ENCODE measurements at regions not wholly inside any gene's neighbourhood (a gene's known extent, or its start where the extent isn't known, plus 50 kb on each side); places are given as distances from the start of the nearest gene placed in this dataset.

- H3K27ac ChIP-seq (ENCODE audit: low read length): no peak overlapping the region
- no peaks in the 10 kb centered on the region for H3K9me3 ChIP-seq (ENCODE audit: control insufficient read depth in 1 of 2, low read length in 2 of 2)
- H3K4me3 ChIP-seq (ENCODE audit: low read depth in 1 of 2, low read length in 2 of 2): no peak overlapping the region
- H3K36me3 ChIP-seq (ENCODE audit: control insufficient read depth in 1 of 2, insufficient read depth in 2 of 2, low read length in 2 of 2): no peaks in the 10 kb centered on the region
- H3K27me3 ChIP-seq (ENCODE audit: low read depth, low read length): no peaks in the 10 kb centered on the region
- no peaks in the 10 kb centered on the region for H3K4me1 ChIP-seq (ENCODE audit: control insufficient read depth in 1 of 2, insufficient read depth in 2 of 2, low read length in 2 of 2)
These were observed 54.0 kb upstream of the EGLN3 start for GRCh38 chr14:34004881-34005280.

DNA sequence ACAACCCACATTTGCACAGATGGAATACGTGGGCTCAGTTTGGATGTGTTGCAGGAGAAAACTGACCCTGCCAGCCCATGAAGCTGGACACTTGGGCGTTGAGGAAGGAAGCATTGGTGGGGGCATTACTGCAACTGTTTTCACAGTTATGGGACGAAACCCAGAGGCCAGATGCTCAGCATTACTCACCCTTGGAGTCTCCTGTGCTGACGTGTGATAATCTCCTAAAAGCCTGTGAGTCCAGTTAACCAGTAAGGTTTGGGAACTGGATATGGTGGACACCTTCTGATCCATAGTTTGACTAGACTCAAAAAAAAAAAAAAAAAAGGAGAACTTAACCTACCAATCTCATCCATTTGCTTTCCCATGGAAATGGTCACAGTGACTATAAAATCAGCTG lies 52.8 kb upstream of the EGLN3 start:
- Histone ChIP-seq H3K9me3 (ENCODE audit: control insufficient read depth in 1 of 2, low read length in 2 of 2) (no peaks in the 10 kb centered on the region), H3K4me3 (ENCODE audit: low read depth in 1 of 2, low read length in 2 of 2) (no peak overlapping the region), H3K27me3 (ENCODE audit: low read depth, low read length) (no peaks in the 10 kb centered on the region), H3K4me1 (ENCODE audit: control insufficient read depth in 1 of 2, insufficient read depth in 2 of 2, low read length in 2 of 2) (no peaks in the 10 kb centered on the region), H3K36me3 (ENCODE audit: control insufficient read depth in 1 of 2, insufficient read depth in 2 of 2, low read length in 2 of 2) (no peaks in the 10 kb centered on the region), H3K27ac (ENCODE audit: low read length) (no peak overlapping the region)

- H3K27ac ChIP-seq (ENCODE audit: low read length): no peak overlapping the region
- H3K27me3 ChIP-seq (ENCODE audit: low read depth, low read length): no peaks in the 10 kb centered on the region
- no peak overlapping the region for H3K4me3 ChIP-seq (ENCODE audit: low read depth in 1 of 2, low read length in 2 of 2)
- H3K36me3 ChIP-seq (ENCODE audit: control insufficient read depth in 1 of 2, insufficient read depth in 2 of 2, low read length in 2 of 2): no peaks in the 10 kb centered on the region
- no peaks in the 10 kb centered on the region for H3K4me1 ChIP-seq (ENCODE audit: control insufficient read depth in 1 of 2, insufficient read depth in 2 of 2, low read length in 2 of 2)
- no peaks in the 10 kb centered on the region for H3K9me3 ChIP-seq (ENCODE audit: control insufficient read depth in 1 of 2, low read length in 2 of 2)
These were observed 52.3 kb upstream of the EGLN3 start for GRCh38 chr14:34003082-34003668.

Data from muscle layer of duodenum (tissue), 2 donors.